ENCODE measurements at regions not wholly inside any gene's neighbourhood (a gene's known extent, or its start where the extent isn't known, plus 50 kb on each side); places are given as distances from the start of the nearest gene placed in this dataset.

DNA sequence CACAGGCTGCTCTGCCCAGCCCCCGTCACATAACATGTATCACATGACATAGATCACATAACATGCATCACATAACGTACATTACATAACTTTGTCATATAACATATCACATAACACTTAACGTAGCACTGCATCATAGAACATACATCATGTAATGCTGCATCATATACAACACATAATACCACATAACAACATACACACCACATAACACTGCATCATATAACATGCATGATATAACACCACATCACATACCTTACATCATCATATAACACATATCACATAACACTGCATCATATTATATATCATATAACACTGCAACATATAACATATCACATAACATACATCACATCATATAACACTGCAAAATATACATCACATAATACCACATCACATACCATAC lies 83.8 kb downstream of the AXIN2 start:
- H3K27me3 ChIP-seq (ENCODE audit: control insufficient read depth in 3 of 3, insufficient read depth in 3 of 3, low read length in 3 of 3) = no peaks in the 10 kb centered on the region
- H3K27ac ChIP-seq (ENCODE audit: low read depth, low read length) = no peak overlapping the region
- no peak overlapping the region for H3K9ac ChIP-seq (ENCODE audit: low read depth in 1 of 3, low read length in 3 of 3)
- H3K9me3 ChIP-seq (ENCODE audit: control insufficient read depth in 3 of 3, low read length in 3 of 3) = no peaks in the 10 kb centered on the region
- H3K36me3 ChIP-seq (ENCODE audit: control insufficient read depth in 3 of 3, insufficient read depth in 3 of 3, low read length in 3 of 3) = no peaks in the 10 kb centered on the region
- H3K4me3 ChIP-seq (ENCODE audit: low read length in 3 of 3) = no peak overlapping the region
- peaks cover 3 to 12% (median 8%) of the 10 kb centered on the region in 3 donors for H3K4me1 ChIP-seq (ENCODE audit: control insufficient read depth in 3 of 3, insufficient read depth in 3 of 3, low read length in 3 of 3)

DNA sequence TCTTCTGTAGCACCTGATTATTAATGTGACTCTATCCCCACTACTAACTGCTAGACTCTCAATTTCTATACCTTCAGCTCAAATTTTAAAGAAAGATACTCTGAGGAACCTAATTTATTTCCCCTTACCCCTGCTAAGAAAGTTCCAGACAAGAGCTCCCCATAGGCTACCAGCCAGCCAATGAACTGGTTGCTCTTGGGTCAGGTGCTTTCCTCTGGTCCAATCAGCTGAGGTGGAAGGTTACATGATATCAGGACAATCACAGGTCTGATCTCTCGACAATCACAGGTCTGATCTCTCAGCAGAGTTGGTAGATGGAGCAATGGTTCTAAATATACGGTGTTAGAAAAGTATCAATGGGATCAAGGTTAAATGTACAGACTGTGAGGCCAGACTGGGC lies 86.8 kb downstream of the AXIN2 start:
- Histone ChIP-seq H3K36me3 (ENCODE audit: control insufficient read depth in 3 of 3, insufficient read depth in 3 of 3, low read length in 3 of 3) (no peaks in the 10 kb centered on the region), H3K4me3 (ENCODE audit: low read length in 3 of 3) (no peak overlapping the region), H3K27ac (ENCODE audit: low read depth, low read length) (no peak overlapping the region), H3K9me3 (ENCODE audit: control insufficient read depth in 3 of 3, low read length in 3 of 3) (no peaks in the 10 kb centered on the region), H3K4me1 (ENCODE audit: control insufficient read depth in 3 of 3, insufficient read depth in 3 of 3, low read length in 3 of 3) (peaks cover 3 to 18% (median 12%) of the 10 kb centered on the region in 3 donors), H3K27me3 (ENCODE audit: control insufficient read depth in 3 of 3, insufficient read depth in 3 of 3, low read length in 3 of 3) (no peaks in the 10 kb centered on the region), H3K9ac (ENCODE audit: low read depth in 1 of 3, low read length in 3 of 3) (no peak overlapping the region)

DNA sequence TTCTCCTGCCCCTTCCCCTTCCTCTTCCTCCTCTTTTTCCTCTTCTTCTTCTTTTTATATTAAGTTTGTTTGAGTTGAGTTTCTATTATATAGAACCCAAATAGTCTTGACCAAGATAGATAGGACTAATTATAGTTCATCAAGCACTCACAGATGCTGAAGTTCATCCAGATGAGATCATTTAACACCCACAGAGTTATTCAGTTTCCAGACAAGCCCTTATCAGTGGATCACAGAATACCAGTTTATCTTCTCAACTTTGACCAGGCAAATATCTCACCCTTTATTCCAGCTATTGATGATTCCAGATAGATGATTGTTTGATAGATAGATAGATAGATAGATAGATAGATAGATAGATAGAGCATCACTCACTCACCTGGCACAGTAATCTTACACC lies 87.5 kb downstream of the AXIN2 start:
- no peaks in the 10 kb centered on the region for H3K36me3 ChIP-seq (ENCODE audit: control insufficient read depth in 3 of 3, insufficient read depth in 3 of 3, low read length in 3 of 3)
- no peak overlapping the region for H3K9ac ChIP-seq (ENCODE audit: low read depth in 1 of 3, low read length in 3 of 3)
- no peak overlapping the region for H3K27ac ChIP-seq (ENCODE audit: low read depth, low read length)
- H3K4me3 ChIP-seq (ENCODE audit: low read length in 3 of 3) = no peak overlapping the region
- H3K27me3 ChIP-seq (ENCODE audit: control insufficient read depth in 3 of 3, insufficient read depth in 3 of 3, low read length in 3 of 3) = no peaks in the 10 kb centered on the region
- no peaks in the 10 kb centered on the region for H3K9me3 ChIP-seq (ENCODE audit: control insufficient read depth in 3 of 3, low read length in 3 of 3)
- H3K4me1 ChIP-seq (ENCODE audit: control insufficient read depth in 3 of 3, insufficient read depth in 3 of 3, low read length in 3 of 3) = peaks cover 3 to 18% (median 12%) of the 10 kb centered on the region in 3 donors

DNA sequence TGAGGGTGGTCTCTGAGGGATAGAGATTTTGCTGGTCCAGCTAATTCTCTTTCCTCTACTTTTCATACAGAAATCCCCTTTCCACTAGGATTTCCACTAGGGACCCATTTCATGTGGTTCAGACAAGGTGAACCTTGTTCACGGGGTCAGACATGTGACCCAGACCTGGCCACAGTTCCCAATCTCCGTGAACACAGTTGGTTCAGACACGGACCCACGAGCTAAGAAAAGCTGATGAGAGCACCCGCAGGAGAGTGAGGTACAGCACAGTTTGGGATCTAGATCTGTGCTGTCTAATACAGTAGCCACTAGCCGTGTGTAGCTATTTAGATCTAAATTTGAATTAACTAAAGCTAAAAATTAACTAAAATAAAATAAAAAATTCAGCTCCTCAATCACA lies 88.1 kb downstream of the AXIN2 start:
- Histone ChIP-seq H3K4me1 (ENCODE audit: control insufficient read depth in 3 of 3, insufficient read depth in 3 of 3, low read length in 3 of 3) (peaks cover 3 to 18% (median 12%) of the 10 kb centered on the region in 3 donors), H3K4me3 (ENCODE audit: low read length in 3 of 3) (peak overlapping the region in 1 of 3 donors; percentile 36), H3K9me3 (ENCODE audit: control insufficient read depth in 3 of 3, low read length in 3 of 3) (no peaks in the 10 kb centered on the region), H3K36me3 (ENCODE audit: control insufficient read depth in 3 of 3, insufficient read depth in 3 of 3, low read length in 3 of 3) (no peaks in the 10 kb centered on the region), H3K9ac (ENCODE audit: low read depth in 1 of 3, low read length in 3 of 3) (peak overlapping the region in 2 of 3 donors; percentile 40 to 52), H3K27me3 (ENCODE audit: control insufficient read depth in 3 of 3, insufficient read depth in 3 of 3, low read length in 3 of 3) (no peaks in the 10 kb centered on the region), H3K27ac (ENCODE audit: low read depth, low read length) (no peak overlapping the region)

DNA sequence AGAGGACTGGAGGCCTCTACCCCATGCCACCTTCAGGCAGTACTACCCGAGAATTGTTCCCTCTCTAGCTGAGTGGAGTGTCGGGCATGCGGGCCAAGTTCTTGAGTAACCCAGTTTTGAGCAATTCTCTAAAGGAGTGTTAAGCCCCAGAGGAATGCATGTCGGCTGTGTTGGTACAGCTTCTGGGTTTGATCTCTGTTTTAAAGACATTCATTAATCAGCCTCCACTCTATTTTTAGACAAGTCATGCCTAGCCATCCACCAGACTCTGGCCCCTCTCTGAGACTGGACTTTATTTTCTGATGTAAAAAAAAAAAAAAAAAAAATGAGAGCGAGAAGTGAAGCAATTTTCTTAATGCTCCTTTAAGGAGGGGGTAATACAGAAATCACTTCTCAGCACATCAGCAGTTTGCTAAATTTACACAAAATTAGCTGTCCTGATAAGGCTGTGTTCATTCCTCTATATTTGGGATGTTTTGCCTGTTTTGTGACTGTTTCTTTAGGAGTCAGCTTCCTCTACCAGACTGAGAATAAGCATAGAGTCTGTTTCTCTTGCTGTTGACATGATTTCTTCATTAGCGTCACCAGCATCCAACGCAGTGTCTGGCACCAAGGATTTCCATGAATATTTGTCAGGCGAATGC lies 88.7 kb downstream of the AXIN2 start:
- Histone ChIP-seq H3K9me3 (ENCODE audit: control insufficient read depth in 3 of 3, low read length in 3 of 3) (no peaks in the 10 kb centered on the region), H3K27ac (ENCODE audit: low read depth, low read length) (no peak overlapping the region), H3K9ac (ENCODE audit: low read depth in 1 of 3, low read length in 3 of 3) (peak overlapping the region in 2 of 3 donors; percentile 52 to 60), H3K4me1 (ENCODE audit: control insufficient read depth in 3 of 3, insufficient read depth in 3 of 3, low read length in 3 of 3) (peaks cover 3 to 18% (median 12%) of the 10 kb centered on the region in 3 donors), H3K4me3 (ENCODE audit: low read length in 3 of 3) (peak overlapping the region in 1 of 3 donors; percentile 36), H3K27me3 (ENCODE audit: control insufficient read depth in 3 of 3, insufficient read depth in 3 of 3, low read length in 3 of 3) (no peaks in the 10 kb centered on the region), H3K36me3 (ENCODE audit: control insufficient read depth in 3 of 3, insufficient read depth in 3 of 3, low read length in 3 of 3) (no peaks in the 10 kb centered on the region)

DNA sequence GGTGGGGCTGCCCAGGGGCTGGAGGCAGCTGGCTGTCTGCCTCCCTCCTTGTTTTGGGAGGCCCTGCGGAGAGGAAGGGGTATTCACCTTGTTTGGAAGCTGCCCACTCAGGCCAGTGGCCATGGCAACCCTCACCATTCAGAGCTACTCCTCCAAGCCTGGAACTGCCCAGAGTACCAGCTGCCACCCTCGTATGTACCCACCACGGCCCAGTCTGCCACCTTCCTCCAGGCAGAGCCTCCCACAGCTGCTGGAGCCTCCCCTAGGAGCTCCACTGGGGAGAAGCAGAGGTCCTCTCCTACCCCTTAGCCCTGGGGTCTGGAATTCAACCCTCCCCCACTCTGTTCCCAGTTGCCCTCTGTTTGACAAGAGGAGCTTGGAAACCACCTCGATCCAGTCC lies 90.7 kb downstream of the AXIN2 start:
- H3K4me1 ChIP-seq (ENCODE audit: control insufficient read depth in 3 of 3, insufficient read depth in 3 of 3, low read length in 3 of 3) = peaks cover 3 to 18% (median 12%) of the 10 kb centered on the region in 3 donors
- no peaks in the 10 kb centered on the region for H3K27me3 ChIP-seq (ENCODE audit: control insufficient read depth in 3 of 3, insufficient read depth in 3 of 3, low read length in 3 of 3)
- H3K9me3 ChIP-seq (ENCODE audit: control insufficient read depth in 3 of 3, low read length in 3 of 3) = no peaks in the 10 kb centered on the region
- H3K9ac ChIP-seq (ENCODE audit: low read depth in 1 of 3, low read length in 3 of 3) = no peak overlapping the region
- H3K36me3 ChIP-seq (ENCODE audit: control insufficient read depth in 3 of 3, insufficient read depth in 3 of 3, low read length in 3 of 3) = no peaks in the 10 kb centered on the region
- no peak overlapping the region for H3K27ac ChIP-seq (ENCODE audit: low read depth, low read length)
- no peak overlapping the region for H3K4me3 ChIP-seq (ENCODE audit: low read length in 3 of 3)

DNA sequence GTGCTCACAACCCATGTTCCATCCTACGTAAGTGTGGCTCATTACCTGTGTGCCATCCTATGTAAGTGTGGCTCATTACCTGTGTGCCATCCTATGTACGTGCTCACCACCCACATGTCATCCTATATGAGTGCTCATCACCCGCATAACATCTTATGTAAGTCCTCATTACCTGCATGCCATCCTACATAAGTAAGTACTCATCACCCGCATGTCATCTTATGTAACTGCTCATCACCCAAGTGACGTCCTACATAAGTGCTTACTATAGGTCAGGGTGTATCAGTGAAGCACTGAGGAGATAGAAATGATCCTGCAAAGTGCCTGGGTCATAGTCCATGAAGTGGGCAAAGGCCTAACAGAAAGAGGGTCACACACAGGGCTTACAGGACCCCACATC lies 93.1 kb downstream of the AXIN2 start:
- no peaks in the 10 kb centered on the region for H3K9me3 ChIP-seq (ENCODE audit: control insufficient read depth in 3 of 3, low read length in 3 of 3)
- H3K27me3 ChIP-seq (ENCODE audit: control insufficient read depth in 3 of 3, insufficient read depth in 3 of 3, low read length in 3 of 3) = no peaks in the 10 kb centered on the region
- peaks cover 2 to 18% (median 13%) of the 10 kb centered on the region in 3 donors for H3K4me1 ChIP-seq (ENCODE audit: control insufficient read depth in 3 of 3, insufficient read depth in 3 of 3, low read length in 3 of 3)
- H3K4me3 ChIP-seq (ENCODE audit: low read length in 3 of 3) = no peak overlapping the region
- H3K9ac ChIP-seq (ENCODE audit: low read depth in 1 of 3, low read length in 3 of 3) = no peak overlapping the region
- H3K36me3 ChIP-seq (ENCODE audit: control insufficient read depth in 3 of 3, insufficient read depth in 3 of 3, low read length in 3 of 3) = no peaks in the 10 kb centered on the region
- no peak overlapping the region for H3K27ac ChIP-seq (ENCODE audit: low read depth, low read length)

DNA sequence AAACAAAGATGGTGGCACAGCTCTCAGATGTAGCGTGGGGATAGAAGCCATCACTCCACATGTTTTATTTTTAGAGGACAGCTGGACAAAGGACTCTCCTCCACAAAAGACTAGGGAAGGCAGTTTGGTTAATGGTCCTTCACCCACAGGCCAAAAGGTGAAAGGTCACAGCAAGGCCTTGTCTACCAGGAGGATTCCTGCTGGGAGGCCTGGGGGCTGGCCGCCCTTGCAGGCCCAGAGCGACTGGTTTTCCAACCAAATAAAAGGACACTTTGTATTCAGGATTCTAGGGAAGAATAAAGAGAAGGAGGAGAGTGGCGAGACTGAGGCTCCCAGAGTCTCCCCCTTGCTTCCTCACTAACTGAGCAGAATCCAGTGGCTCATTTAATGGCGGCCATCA lies 94.3 kb downstream of the AXIN2 start:
- H3K27me3 ChIP-seq (ENCODE audit: control insufficient read depth in 3 of 3, insufficient read depth in 3 of 3, low read length in 3 of 3) = no peaks in the 10 kb centered on the region
- H3K9ac ChIP-seq (ENCODE audit: low read depth in 1 of 3, low read length in 3 of 3) = no peak overlapping the region
- H3K4me3 ChIP-seq (ENCODE audit: low read length in 3 of 3) = no peak overlapping the region
- no peaks in the 10 kb centered on the region for H3K9me3 ChIP-seq (ENCODE audit: control insufficient read depth in 3 of 3, low read length in 3 of 3)
- H3K27ac ChIP-seq (ENCODE audit: low read depth, low read length) = no peak overlapping the region
- peaks cover 3 to 10% (median 7%) of the 10 kb centered on the region in 3 donors for H3K4me1 ChIP-seq (ENCODE audit: control insufficient read depth in 3 of 3, insufficient read depth in 3 of 3, low read length in 3 of 3)
- H3K36me3 ChIP-seq (ENCODE audit: control insufficient read depth in 3 of 3, insufficient read depth in 3 of 3, low read length in 3 of 3) = no peaks in the 10 kb centered on the region

DNA sequence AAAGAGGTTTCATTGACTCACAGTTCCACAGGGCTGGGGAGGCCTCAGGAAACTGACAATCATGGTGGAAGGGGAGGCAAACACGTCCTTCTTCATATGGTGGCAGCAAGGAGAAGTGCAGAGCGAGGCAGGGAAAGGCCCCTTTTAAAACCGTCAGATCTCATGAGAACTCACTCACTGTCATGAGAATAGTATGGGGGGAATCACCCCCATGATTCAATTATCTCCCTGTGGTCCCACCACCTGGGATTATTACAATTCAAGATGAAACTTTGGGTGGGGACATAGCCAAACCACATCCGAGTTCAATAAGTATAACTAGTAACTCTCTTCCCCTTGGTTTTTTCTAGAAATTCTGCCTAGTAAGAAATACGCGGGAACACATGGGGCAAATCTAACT lies 94.9 kb downstream of the AXIN2 start:
- Histone ChIP-seq H3K27ac (ENCODE audit: low read depth, low read length) (no peak overlapping the region), H3K9ac (ENCODE audit: low read depth in 1 of 3, low read length in 3 of 3) (no peak overlapping the region)

DNA sequence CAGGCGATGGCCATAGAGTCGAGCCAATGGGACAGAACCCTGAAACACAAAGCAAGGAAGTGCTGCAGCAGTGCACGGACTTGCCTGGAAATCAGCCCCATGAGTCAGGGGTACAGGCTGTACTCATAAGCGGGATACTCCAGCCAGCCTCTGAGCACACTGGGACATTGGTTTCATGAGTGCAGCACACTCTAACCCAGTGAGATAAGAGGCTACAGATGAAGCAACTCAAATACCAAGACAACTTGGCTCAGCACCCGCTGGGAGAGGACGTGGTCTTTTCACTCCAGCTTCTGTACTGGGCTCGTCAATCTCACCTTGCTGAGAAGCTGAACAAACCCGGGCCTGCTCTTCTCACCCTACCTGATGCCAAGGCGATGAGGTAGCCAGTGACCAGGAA lies 98.2 kb downstream of the AXIN2 start:
- H3K9ac ChIP-seq (ENCODE audit: low read depth in 1 of 3, low read length in 3 of 3) = peak overlapping the region in 1 of 3 donors; percentile 64
- H3K27ac ChIP-seq (ENCODE audit: low read depth, low read length) = no peak overlapping the region
- H3K4me1 ChIP-seq (ENCODE audit: control insufficient read depth in 3 of 3, insufficient read depth in 3 of 3, low read length in 3 of 3) = peaks cover 3 to 15% (median 13%) of the 10 kb centered on the region in 3 donors
- no peaks in the 10 kb centered on the region for H3K9me3 ChIP-seq (ENCODE audit: control insufficient read depth in 3 of 3, low read length in 3 of 3)
- H3K36me3 ChIP-seq (ENCODE audit: control insufficient read depth in 3 of 3, insufficient read depth in 3 of 3, low read length in 3 of 3) = no peaks in the 10 kb centered on the region
- peak overlapping the region in 2 of 3 donors; percentile 13 to 34 for H3K4me3 ChIP-seq (ENCODE audit: low read length in 3 of 3)
- H3K27me3 ChIP-seq (ENCODE audit: control insufficient read depth in 3 of 3, insufficient read depth in 3 of 3, low read length in 3 of 3) = peaks cover 0 to 4% (median 3%) of the 10 kb centered on the region in 3 donors

More for the DNA sequence above, 94.9 kb downstream of the AXIN2 start:
- Histone ChIP-seq H3K4me3 (ENCODE audit: low read length in 3 of 3) (no peak overlapping the region), H3K9me3 (ENCODE audit: control insufficient read depth in 3 of 3, low read length in 3 of 3) (no peaks in the 10 kb centered on the region), H3K4me1 (ENCODE audit: control insufficient read depth in 3 of 3, insufficient read depth in 3 of 3, low read length in 3 of 3) (peaks cover 3 to 9% (median 7%) of the 10 kb centered on the region in 3 donors), H3K36me3 (ENCODE audit: control insufficient read depth in 3 of 3, insufficient read depth in 3 of 3, low read length in 3 of 3) (no peaks in the 10 kb centered on the region), H3K27me3 (ENCODE audit: control insufficient read depth in 3 of 3, insufficient read depth in 3 of 3, low read length in 3 of 3) (no peaks in the 10 kb centered on the region)
